HL-60 (cell line): ENCODE measurements at regions not wholly inside any gene's neighbourhood (a gene's known extent, or its start where the extent isn't known, plus 50 kb on each side); places are given as distances from the start of the nearest gene placed in this dataset.

Source experiments
- DNase-seq, 2 experiments: peaks; one replicate each; pipeline ENCODE4 v3.0.0-alpha.2; 2010 to 2020; ENCODE audit warnings: low read depth in 1 of 2, low spot score in 1 of 2
- H3K27ac ChIP-seq: fragments of 250-450 bp; sonication (Bioruptor Pico); replicated peaks from 2 replicates; pipeline ENCODE4 v1.5.1; 2020; ENCODE audit warnings: mild to moderate bottlenecking, moderate library complexity
- H3K27me3 ChIP-seq: fragments of 250-450 bp; sonication (Bioruptor Pico); 2 replicates; pipeline ENCODE4 v1.5.1; 2021; ENCODE audit warnings: mild to moderate bottlenecking, moderate library complexity; ENCODE audit not compliant: insufficient read depth, poor library complexity, severe bottlenecking
- H3K4me3 ChIP-seq: replicated peaks from 2 replicates; pipeline ENCODE4 v1.5.1; 2011; ENCODE audit warnings: mild to moderate bottlenecking, control low read depth, low read length; ENCODE audit not compliant: insufficient read depth
- GABPA ChIP-seq: IDR thresholded peaks from 2 replicates; pipeline ENCODE4 v1.6.1; 2012; ENCODE audit warnings: low read depth
- POLR2AphosphoS5 ChIP-seq: IDR thresholded peaks from 2 replicates; pipeline ENCODE4 v1.6.1; 2012; ENCODE audit warnings: low read depth
- SPI1 ChIP-seq: IDR thresholded peaks from 2 replicates; pipeline ENCODE4 v1.6.1; 2012; ENCODE audit warnings: low read depth, mild to moderate bottlenecking, borderline replicate concordance
- TF ChIP-seq, protein P1 (sequence below): IDR thresholded peaks from 2 replicates; pipeline ENCODE4 v1.6.1; 2012; ENCODE audit warnings: low read depth; ENCODE audit not compliant: insufficient replicate concordance
- TF ChIP-seq, protein P2 (sequence below): IDR thresholded peaks from one replicate; pipeline ENCODE4 v1.5.1; 2011; ENCODE audit warnings: low read length, control low read depth, inconsistent platforms; ENCODE audit not compliant: insufficient read depth

DNA sequence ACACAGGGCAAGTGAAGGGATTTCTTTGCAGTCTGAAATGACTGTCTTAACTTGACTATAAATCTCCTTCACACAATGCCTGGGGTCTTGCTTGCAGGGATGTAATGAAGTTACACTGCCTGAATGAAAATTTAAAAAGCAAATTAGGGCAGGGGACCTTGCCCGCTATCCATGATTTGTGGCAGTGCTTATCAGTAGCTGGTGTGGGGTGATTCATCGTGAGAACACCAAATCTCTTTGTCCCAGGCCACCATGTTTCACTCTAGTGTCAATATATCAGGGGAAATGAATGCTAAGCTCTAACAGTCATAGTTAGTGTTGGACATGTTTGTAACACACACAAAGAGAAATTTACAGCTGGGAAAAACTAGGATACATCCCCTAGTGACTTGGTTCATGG, 713.7 kb upstream of the EPHA7 start:
- Histone ChIP-seq H3K4me3 (no peak overlapping the region), H3K27me3 (no peaks in the 10 kb centered on the region), H3K27ac (no peak overlapping the region)
- DNase-seq, result no peak
- TF ChIP-seq GABPA (no peak), POLR2AphosphoS5 (no peak), SPI1 (no peak)
- TF ChIP-seq, protein P1, sequence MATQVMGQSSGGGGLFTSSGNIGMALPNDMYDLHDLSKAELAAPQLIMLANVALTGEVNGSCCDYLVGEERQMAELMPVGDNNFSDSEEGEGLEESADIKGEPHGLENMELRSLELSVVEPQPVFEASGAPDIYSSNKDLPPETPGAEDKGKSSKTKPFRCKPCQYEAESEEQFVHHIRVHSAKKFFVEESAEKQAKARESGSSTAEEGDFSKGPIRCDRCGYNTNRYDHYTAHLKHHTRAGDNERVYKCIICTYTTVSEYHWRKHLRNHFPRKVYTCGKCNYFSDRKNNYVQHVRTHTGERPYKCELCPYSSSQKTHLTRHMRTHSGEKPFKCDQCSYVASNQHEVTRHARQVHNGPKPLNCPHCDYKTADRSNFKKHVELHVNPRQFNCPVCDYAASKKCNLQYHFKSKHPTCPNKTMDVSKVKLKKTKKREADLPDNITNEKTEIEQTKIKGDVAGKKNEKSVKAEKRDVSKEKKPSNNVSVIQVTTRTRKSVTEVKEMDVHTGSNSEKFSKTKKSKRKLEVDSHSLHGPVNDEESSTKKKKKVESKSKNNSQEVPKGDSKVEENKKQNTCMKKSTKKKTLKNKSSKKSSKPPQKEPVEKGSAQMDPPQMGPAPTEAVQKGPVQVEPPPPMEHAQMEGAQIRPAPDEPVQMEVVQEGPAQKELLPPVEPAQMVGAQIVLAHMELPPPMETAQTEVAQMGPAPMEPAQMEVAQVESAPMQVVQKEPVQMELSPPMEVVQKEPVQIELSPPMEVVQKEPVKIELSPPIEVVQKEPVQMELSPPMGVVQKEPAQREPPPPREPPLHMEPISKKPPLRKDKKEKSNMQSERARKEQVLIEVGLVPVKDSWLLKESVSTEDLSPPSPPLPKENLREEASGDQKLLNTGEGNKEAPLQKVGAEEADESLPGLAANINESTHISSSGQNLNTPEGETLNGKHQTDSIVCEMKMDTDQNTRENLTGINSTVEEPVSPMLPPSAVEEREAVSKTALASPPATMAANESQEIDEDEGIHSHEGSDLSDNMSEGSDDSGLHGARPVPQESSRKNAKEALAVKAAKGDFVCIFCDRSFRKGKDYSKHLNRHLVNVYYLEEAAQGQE, result no peak

DNA sequence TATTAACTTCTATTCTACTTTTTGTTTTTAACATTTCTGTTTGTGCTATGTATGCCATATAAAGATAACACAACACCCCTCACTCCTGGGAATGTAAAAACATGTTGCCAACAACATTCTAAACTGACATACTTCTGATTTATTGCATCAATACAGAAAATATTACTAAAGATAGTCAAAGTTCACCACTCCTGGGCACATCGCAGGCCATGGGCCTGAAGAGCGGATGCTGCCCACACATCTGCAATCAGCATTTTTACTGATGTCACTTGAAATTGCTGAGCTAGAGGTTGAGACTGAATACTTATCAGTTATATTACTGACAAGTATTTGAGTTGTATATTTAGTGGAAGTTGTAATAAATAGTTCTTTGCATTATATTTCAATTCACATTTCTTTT, 711.9 kb upstream of the EPHA7 start:
- Histone ChIP-seq H3K27me3 (no peaks in the 10 kb centered on the region), H3K27ac (no peak overlapping the region), H3K4me3 (no peak overlapping the region)
- no peak for TF ChIP-seq SPI1
- TF ChIP-seq, protein P1, result no peak
- TF ChIP-seq GABPA, result no peak
- TF ChIP-seq POLR2AphosphoS5, result no peak
- TF ChIP-seq, protein P2, sequence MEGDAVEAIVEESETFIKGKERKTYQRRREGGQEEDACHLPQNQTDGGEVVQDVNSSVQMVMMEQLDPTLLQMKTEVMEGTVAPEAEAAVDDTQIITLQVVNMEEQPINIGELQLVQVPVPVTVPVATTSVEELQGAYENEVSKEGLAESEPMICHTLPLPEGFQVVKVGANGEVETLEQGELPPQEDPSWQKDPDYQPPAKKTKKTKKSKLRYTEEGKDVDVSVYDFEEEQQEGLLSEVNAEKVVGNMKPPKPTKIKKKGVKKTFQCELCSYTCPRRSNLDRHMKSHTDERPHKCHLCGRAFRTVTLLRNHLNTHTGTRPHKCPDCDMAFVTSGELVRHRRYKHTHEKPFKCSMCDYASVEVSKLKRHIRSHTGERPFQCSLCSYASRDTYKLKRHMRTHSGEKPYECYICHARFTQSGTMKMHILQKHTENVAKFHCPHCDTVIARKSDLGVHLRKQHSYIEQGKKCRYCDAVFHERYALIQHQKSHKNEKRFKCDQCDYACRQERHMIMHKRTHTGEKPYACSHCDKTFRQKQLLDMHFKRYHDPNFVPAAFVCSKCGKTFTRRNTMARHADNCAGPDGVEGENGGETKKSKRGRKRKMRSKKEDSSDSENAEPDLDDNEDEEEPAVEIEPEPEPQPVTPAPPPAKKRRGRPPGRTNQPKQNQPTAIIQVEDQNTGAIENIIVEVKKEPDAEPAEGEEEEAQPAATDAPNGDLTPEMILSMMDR, result no peak
- DNase-seq, result no peak

DNA sequence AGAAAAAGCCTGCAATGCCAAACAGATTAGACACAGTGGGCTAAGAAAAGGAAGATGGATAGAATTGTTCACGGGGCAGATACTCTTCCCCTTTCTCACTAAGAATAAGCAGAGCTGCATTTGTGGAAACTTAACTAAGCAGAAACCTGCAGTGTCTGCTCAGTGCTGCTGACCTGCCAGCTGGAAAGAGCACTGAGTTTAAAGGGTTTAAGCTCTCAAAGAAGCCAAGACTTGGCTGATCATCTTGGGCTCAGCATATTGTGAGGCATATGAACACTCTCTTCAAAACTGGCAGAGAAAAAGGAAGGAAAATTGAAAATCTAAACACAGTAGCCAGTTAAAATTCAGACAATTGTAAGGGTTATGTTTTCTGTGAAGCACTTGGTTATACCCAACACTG, 711.1 kb upstream of the EPHA7 start:
- Histone ChIP-seq H3K27me3 (no peaks in the 10 kb centered on the region), H3K4me3 (no peak overlapping the region), H3K27ac (no peak overlapping the region)
- no peak for DNase-seq
- TF ChIP-seq, protein P1, result no peak
- TF ChIP-seq SPI1, result no peak
- no peak for TF ChIP-seq GABPA
- no peak for TF ChIP-seq POLR2AphosphoS5
- TF ChIP-seq, protein P2, result no peak

DNA sequence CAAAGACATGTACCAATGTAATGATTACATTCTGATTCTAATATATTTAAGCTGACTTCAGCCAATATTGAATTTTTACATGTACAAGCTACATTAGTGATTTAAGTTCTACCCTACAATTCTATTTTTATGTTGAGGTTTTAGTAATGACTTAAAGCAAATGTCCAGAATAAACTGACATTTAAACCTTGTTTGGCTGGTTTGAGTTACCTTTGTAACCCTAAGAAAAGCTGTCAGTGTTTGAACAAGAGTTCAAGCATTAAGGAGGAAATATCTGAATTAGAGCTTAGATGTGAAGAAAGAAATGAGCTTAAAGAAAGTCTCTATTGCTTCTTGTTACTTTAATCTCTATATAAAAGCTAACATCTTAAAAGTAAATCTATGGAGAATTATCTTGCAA, 710.6 kb upstream of the EPHA7 start:
- no peak for DNase-seq
- Histone ChIP-seq H3K4me3 (no peak overlapping the region), H3K27me3 (no peaks in the 10 kb centered on the region), H3K27ac (no peak overlapping the region)
- TF ChIP-seq, protein P1, result no peak
- TF ChIP-seq GABPA (no peak), SPI1 (no peak), POLR2AphosphoS5 (no peak)
- TF ChIP-seq, protein P2, result no peak
